H1 (cell line): ENCODE measurements at regions not wholly inside any gene's neighbourhood (a gene's known extent, or its start where the extent isn't known, plus 50 kb on each side); places are given as distances from the start of the nearest gene placed in this dataset.
A peak's percentile ranks its signal among the peaks of the same experiment; 100 is the strongest.

Source experiments
- CTCF ChIA-PET: fragments of 300-600 bp; sonication (Branson Sonifier 250); formaldehyde crosslinking; loops from one replicate; lab custom pipeline; 2021; ENCODE audit not compliant: partially characterized antibody; lab: Charles Lee
- POLR2A ChIA-PET: fragments of 300-600 bp; sonication (Branson Sonifier 250); formaldehyde crosslinking; loops from one replicate; lab custom pipeline; 2021; ENCODE audit warnings: inconsistent platforms; ENCODE audit not compliant: partially characterized antibody; lab: Charles Lee
- DNase-seq, 2 experiments: peaks; one replicate each; pipeline versions ENCODE4 v3.0.0 to v3.0.0-alpha.2; 2010 to 2022; ENCODE audit warnings: low spot score in 2 of 2, low read depth in 1 of 2, mixed read lengths in 1 of 2
- FAIRE-seq: peaks from 2 replicates; lab custom pipeline; 2011; peaks lifted over from hg19 to GRCh38; lab: Jason Lieb, UNC
- H2AFZ ChIP-seq: 2 replicates; pipeline ENCODE4 v1.8.1; 2012; ENCODE audit warnings: low read length, inconsistent platforms
- H2AK5ac ChIP-seq: 2 replicates; pipeline ENCODE4 v1.6.1; 2013; ENCODE audit warnings: low read depth, low read length
- H2BK120ac ChIP-seq: replicated peaks from 2 replicates; pipeline ENCODE3; 2013; ENCODE audit warnings: low read depth, low read length, inconsistent platforms
- H2BK12ac ChIP-seq: 2 replicates; pipeline ENCODE4 v1.6.1; 2013; ENCODE audit warnings: low read depth, low read length
- H2BK15ac ChIP-seq: 2 replicates; pipeline ENCODE4 v1.6.1; 2013; ENCODE audit warnings: low read length
- H2BK20ac ChIP-seq: 2 replicates; pipeline ENCODE4 v1.6.1; 2013; ENCODE audit warnings: low read length
- H2BK5ac ChIP-seq: 2 replicates; pipeline ENCODE4 v1.6.1; 2013; ENCODE audit warnings: low read depth, low read length
- H3K14ac ChIP-seq: 2 replicates; pipeline ENCODE4 v1.6.1; 2013; ENCODE audit warnings: inconsistent platforms; ENCODE audit not compliant: insufficient read length
- H3K18ac ChIP-seq: 2 replicates; pipeline ENCODE4 v1.6.1; 2013; ENCODE audit warnings: low read length; ENCODE audit errors: extremely low read depth
- H3K23ac ChIP-seq: 2 replicates; pipeline ENCODE4 v1.6.1; 2013; ENCODE audit warnings: inconsistent platforms; ENCODE audit not compliant: insufficient read length
- H3K23me2 ChIP-seq: 2 replicates; pipeline ENCODE4 v1.6.1; 2013; ENCODE audit warnings: low read depth, low read length
- H3K27ac ChIP-seq: 2 replicates; pipeline ENCODE4 v1.6.1; 2011; ENCODE audit warnings: low read depth, low read length, inconsistent platforms
- H3K27me3 ChIP-seq, 4 experiments: replicated peaks in 1 of 4; 1 replicate in 1 of 4; 2 replicates in 3 of 4; pipeline versions ENCODE4 v1.6.1 to v1.8.1; 2011 to 2013; ENCODE audit warnings: low read length in 3 of 4, mild to moderate bottlenecking in 3 of 4, inconsistent platforms in 2 of 4, mixed read lengths in 2 of 4, moderate library complexity in 1 of 4; ENCODE audit not compliant: control insufficient read depth in 3 of 4, insufficient read depth in 3 of 4; ENCODE audit errors: extremely low read depth in 1 of 4
- H3K36me3 ChIP-seq, 4 experiments: 2 replicates each; pipeline versions ENCODE4 v1.6.1 to v1.8.1; 2011 to 2013; ENCODE audit warnings: mild to moderate bottlenecking in 4 of 4, low read length in 3 of 4, moderate library complexity in 2 of 4, control low read depth in 1 of 4, inconsistent platforms in 1 of 4; ENCODE audit not compliant: insufficient read depth in 4 of 4, control insufficient read depth in 2 of 4
- H3K4ac ChIP-seq: replicated peaks from 2 replicates; pipeline ENCODE3; 2013; ENCODE audit warnings: low read length, low read depth, mixed read lengths, inconsistent platforms; ENCODE audit not compliant: insufficient read length
- H3K4me1 ChIP-seq, 4 experiments: replicated peaks in 1 of 4; 1 replicate in 1 of 4; 2 replicates in 3 of 4; pipeline versions ENCODE4 v1.6.1 to v1.8.1; 2011 to 2013; ENCODE audit warnings: low read length in 3 of 4, inconsistent platforms in 2 of 4, mixed read lengths in 1 of 4; ENCODE audit not compliant: insufficient read depth in 4 of 4, control insufficient read depth in 3 of 4
- H3K4me2 ChIP-seq, 2 experiments: 2 replicates each; pipeline versions ENCODE4 v1.6.1 to v1.8.1; 2011 to 2013; ENCODE audit warnings: low read depth in 2 of 2, low read length in 2 of 2, control low read depth in 1 of 2, inconsistent platforms in 1 of 2, mild to moderate bottlenecking in 1 of 2; ENCODE audit not compliant: insufficient read depth in 1 of 2
- H3K4me3 ChIP-seq, 4 experiments: fragments of 200-600, 300-600 bp in 1 of 4; sonication (generic), shearing (Covaris generic), sonication (Bioruptor Twin) in 1 of 4; 2 replicates each; pipeline versions ENCODE4 v1.5.1 to v1.8.1; 2011 to 2016; ENCODE audit warnings: low read length in 4 of 4, low read depth in 3 of 4, control low read depth in 2 of 4, inconsistent platforms in 2 of 4, mild to moderate bottlenecking in 2 of 4, mixed read lengths in 1 of 4, moderate library complexity in 1 of 4; ENCODE audit not compliant: insufficient read depth in 2 of 4; ENCODE audit errors: extremely low read depth in 1 of 4
- H3K56ac ChIP-seq: replicated peaks from 2 replicates; pipeline ENCODE3; 2013; ENCODE audit warnings: low read depth, mild to moderate bottlenecking, mixed read lengths, low read length, inconsistent platforms; ENCODE audit not compliant: insufficient read length
- H3K79me1 ChIP-seq: 2 replicates; pipeline ENCODE4 v1.6.1; 2013; ENCODE audit warnings: low read depth, low read length, control low read depth
- H3K79me2 ChIP-seq, 2 experiments: 2 replicates each; pipeline versions ENCODE4 v1.6.1 to v1.8.1; 2012 to 2013; ENCODE audit warnings: low read length in 2 of 2, mild to moderate bottlenecking in 2 of 2, inconsistent platforms in 1 of 2; ENCODE audit not compliant: insufficient read depth in 2 of 2, control insufficient read depth in 1 of 2
- H3K9ac ChIP-seq, 4 experiments: replicated peaks in 1 of 4; 1 replicate in 1 of 4; 2 replicates in 3 of 4; pipeline versions ENCODE4 v1.6.1 to v1.8.1; 2011 to 2013; ENCODE audit warnings: low read depth in 3 of 4, low read length in 3 of 4, control low read depth in 2 of 4, mild to moderate bottlenecking in 2 of 4, moderate library complexity in 2 of 4, inconsistent platforms in 1 of 4; ENCODE audit errors: extremely low read depth in 1 of 4
- H3K9me3 ChIP-seq, 2 experiments: 2 replicates each; pipeline versions ENCODE4 v1.6.1 to v1.8.1; 2012 to 2013; ENCODE audit warnings: mild to moderate bottlenecking in 2 of 2, moderate library complexity in 2 of 2, control low read depth in 1 of 2, inconsistent platforms in 1 of 2, low read depth in 1 of 2, low read length in 1 of 2, mixed read lengths in 1 of 2; ENCODE audit not compliant: insufficient read depth in 2 of 2
- H4K20me1 ChIP-seq, 2 experiments: replicated peaks in 1 of 2; 2 replicates each; pipeline versions ENCODE3 to v1.8.1; 2011 to 2013; ENCODE audit warnings: inconsistent platforms in 2 of 2, low read length in 2 of 2, mild to moderate bottlenecking in 1 of 2; ENCODE audit not compliant: insufficient read depth in 2 of 2, control insufficient read depth in 1 of 2
- H4K5ac ChIP-seq: 2 replicates; pipeline ENCODE4 v1.6.1; 2013; ENCODE audit warnings: low read length, low read depth, mixed read lengths, inconsistent platforms; ENCODE audit not compliant: insufficient read length
- H4K8ac ChIP-seq: 2 replicates; pipeline ENCODE4 v1.8.0; 2013; ENCODE audit warnings: mild to moderate bottlenecking, moderate library complexity, low read length, inconsistent platforms; ENCODE audit not compliant: insufficient read depth; ENCODE audit errors: extremely low read depth
- H4K91ac ChIP-seq: replicated peaks from 2 replicates; pipeline ENCODE3; 2013; ENCODE audit warnings: low read length, mixed read lengths, inconsistent platforms; ENCODE audit not compliant: insufficient read length
- BCL11A ChIP-seq, 2 experiments: IDR thresholded peaks; one replicate each; pipeline ENCODE4 v1.6.1; 2011; ENCODE audit warnings: low read depth in 2 of 2, low read length in 2 of 2, mild to moderate bottlenecking in 2 of 2
- CHD1 ChIP-seq: IDR thresholded peaks from 2 replicates; pipeline ENCODE4 v1.6.1; 2012; ENCODE audit warnings: low read depth, low read length, improper control_type of control experiment
- CTBP2 ChIP-seq: IDR thresholded peaks from 2 replicates; pipeline ENCODE4 v1.7.0; 2011; ENCODE audit warnings: borderline replicate concordance, mild to moderate bottlenecking, moderate library complexity, mixed read lengths, low read length; ENCODE audit not compliant: insufficient read depth, insufficient read length
- JUN ChIP-seq: IDR thresholded peaks from 2 replicates; pipeline ENCODE4 v1.6.1; 2011; ENCODE audit warnings: low read depth, mild to moderate bottlenecking, improper control_type of control experiment, low read length
- KDM1A ChIP-seq: fragments of 200-600, 300-600 bp; sonication (generic); IDR thresholded peaks from 2 replicates; pipeline ENCODE4 v1.7.1; 2016; ENCODE audit warnings: mild to moderate bottlenecking, low read length, borderline replicate concordance
- MAFK ChIP-seq: IDR thresholded peaks from 2 replicates; pipeline ENCODE4 v1.6.1; 2012; ENCODE audit warnings: low read depth, mild to moderate bottlenecking, improper control_type of control experiment, low read length
- NRF1 ChIP-seq: IDR thresholded peaks from 2 replicates; pipeline ENCODE4 v1.6.1; 2011; ENCODE audit warnings: mild to moderate bottlenecking, low read depth, low read length, improper control_type of control experiment
- PHF8 ChIP-seq: fragments of 200-600 bp; sonication (generic); conservative IDR thresholded peaks from 2 replicates; pipeline ENCODE4 v1.7.1; 2012; ENCODE audit warnings: low read depth, mild to moderate bottlenecking, inconsistent platforms, low read length, moderate library complexity
- RNF2 ChIP-seq: fragments of 200-900, 300-1000 bp; sonication (generic); IDR thresholded peaks from 2 replicates; pipeline ENCODE4 v1.7.1; 2016; ENCODE audit warnings: borderline replicate concordance, low read depth, mild to moderate bottlenecking, antibody characterized with exemption, low read length; ENCODE audit not compliant: poor library complexity, severe bottlenecking; ENCODE audit errors: missing control alignments
- RXRA ChIP-seq: IDR thresholded peaks from 2 replicates; pipeline ENCODE4 v1.6.1; 2011; ENCODE audit warnings: low read depth, mild to moderate bottlenecking, low read length, moderate library complexity; ENCODE audit not compliant: insufficient read depth
- SUZ12 ChIP-seq: fragments of 200-600 bp; sonication (generic); IDR thresholded peaks from 2 replicates; pipeline ENCODE4 v1.6.1; 2012; ENCODE audit warnings: mild to moderate bottlenecking, inconsistent platforms, low read length, moderate library complexity, mixed read lengths
- TCF12 ChIP-seq: IDR thresholded peaks from 2 replicates; pipeline ENCODE4 v1.6.1; 2011; ENCODE audit warnings: low read depth, mild to moderate bottlenecking, low read length
- ZNF274 ChIP-seq: IDR thresholded peaks from 2 replicates; pipeline ENCODE4 v1.7.0; 2012; ENCODE audit warnings: low read length, borderline replicate concordance; ENCODE audit errors: extremely low read depth
- WGBS, 2 experiments: shearing (Covaris generic) in 1 of 2; methylation state at CpG; one replicate each; pipeline versions ENCODE4 v1.1.6 to v1.1.7; 2013 to 2015; ENCODE audit warnings: low lambda C conversion rate in 2 of 2, mixed read lengths in 2 of 2, inconsistent platforms in 1 of 2, low coverage in 1 of 2, missing lambda C conversion rate in 1 of 2; ENCODE audit not compliant: insufficient replicate concordance in 2 of 2, insufficient coverage in 1 of 2, insufficient read length in 1 of 2; ENCODE audit errors: extremely low coverage in 1 of 2, missing lambda C conversion rate in 1 of 2; 5-methylcytosine and 5-hydroxymethylcytosine counted together
- TF ChIP-seq, protein P1 (sequence below): IDR thresholded peaks from 2 replicates; pipeline ENCODE4 v1.6.1; 2012; ENCODE audit warnings: inconsistent platforms

DNA sequence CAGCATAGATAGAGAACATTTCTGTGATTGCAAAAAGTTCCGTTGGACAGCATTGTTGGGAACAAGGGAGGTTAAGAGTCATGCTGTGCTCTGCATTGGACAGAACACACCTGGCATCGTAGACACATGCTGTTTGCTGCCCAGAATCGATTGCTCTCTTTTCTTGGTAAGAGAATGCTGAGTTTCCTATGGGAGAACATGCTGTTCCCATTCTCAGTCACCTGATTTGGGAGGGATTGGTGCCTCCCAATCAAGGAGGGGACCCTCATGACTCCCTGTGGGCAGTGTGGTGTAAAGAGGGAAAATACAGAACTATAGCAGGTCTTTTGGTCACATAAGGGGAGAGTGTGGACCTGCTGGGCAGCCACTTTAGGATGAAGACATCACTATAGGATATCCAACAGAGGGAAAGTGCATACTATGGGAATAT is 555.4 kb upstream of the CLINT1 start:
- Histone ChIP-seq H3K56ac (no peak overlapping the region), H3K4me1 (no peaks in the 10 kb centered on the region), H2BK120ac (no peak overlapping the region), H2BK20ac (no peak overlapping the region), H4K8ac (no peak overlapping the region), H2AFZ (peak overlapping the region; percentile 40; the same call in 1 of the 2 replicates), H4K20me1 (no peaks in the 10 kb centered on the region), H4K5ac (no peak overlapping the region), H3K18ac (no peak overlapping the region), H3K36me3 (no peaks in the 10 kb centered on the region), H3K79me1 (no peaks in the 10 kb centered on the region), H2BK5ac (no peak overlapping the region), H2AK5ac (0 out of 2 replicates have a peak overlapping the region, but pooled peaks have one; percentile 30), H3K4me2 (no peak overlapping the region), H3K23ac (no peak overlapping the region), H2BK12ac (no peak overlapping the region), H3K27me3 (no peaks in the 10 kb centered on the region), H2BK15ac (no peak overlapping the region), H3K79me2 (no peaks in the 10 kb centered on the region), H3K9me3 (no peaks in the 10 kb centered on the region), H3K14ac (no peak overlapping the region), H3K4ac (no peak overlapping the region), H3K23me2 (no peaks in the 10 kb centered on the region), H4K91ac (no peak overlapping the region), H3K9ac (no peak overlapping the region), H3K4me3 (no peak overlapping the region), H3K27ac (no peak overlapping the region)
- ChIA-PET POLR2A (no interaction called here), CTCF (no interaction called here)
- no peak for FAIRE-seq
- no peak for DNase-seq
- WGBS, 2 experiments: 93% methylated on average over 3 of the region's 3 CpGs; no CpG with 5 or more reads in 1 of the 2 experiments
- TF ChIP-seq KDM1A (no peak), MAFK (no peak), RXRA (no peak), CTBP2 (no peak), RNF2 (no peak), CHD1 (no peak), BCL11A (IDR thresholded peaks at IDR 0.05; ENCODE audit: low read depth in 2 of 2, low read length in 2 of 2) (no peak), PHF8 (no peak), NRF1 (no peak), ZNF274 (no peak), JUN (no peak), TCF12 (no peak), SUZ12 (no peak)
- TF ChIP-seq, protein P1, sequence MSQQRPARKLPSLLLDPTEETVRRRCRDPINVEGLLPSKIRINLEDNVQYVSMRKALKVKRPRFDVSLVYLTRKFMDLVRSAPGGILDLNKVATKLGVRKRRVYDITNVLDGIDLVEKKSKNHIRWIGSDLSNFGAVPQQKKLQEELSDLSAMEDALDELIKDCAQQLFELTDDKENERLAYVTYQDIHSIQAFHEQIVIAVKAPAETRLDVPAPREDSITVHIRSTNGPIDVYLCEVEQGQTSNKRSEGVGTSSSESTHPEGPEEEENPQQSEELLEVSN: no peak
